Kidney epithelial cell (primary cell): ENCODE measurements at regions not wholly inside any gene's neighbourhood (a gene's known extent, or its start where the extent isn't known, plus 50 kb on each side); places are given as distances from the start of the nearest gene placed in this dataset.

ENCODE experiments used
- DNase-seq: peaks from one replicate; pipeline ENCODE4 v3.0.0-alpha.2; 2010; ENCODE audit warnings: low read depth
- H3K27me3 ChIP-seq: 2 replicates; pipeline ENCODE4 v1.6.0; 2011; ENCODE audit warnings: low read length; ENCODE audit not compliant: control insufficient read depth, insufficient read depth
- H3K36me3 ChIP-seq: 2 replicates; pipeline ENCODE4 v1.5.1; 2011; ENCODE audit warnings: low read length; ENCODE audit not compliant: control insufficient read depth, insufficient read depth
- H3K4me3 ChIP-seq: 2 replicates; pipeline ENCODE4 v1.5.1; 2011; ENCODE audit warnings: low read depth, mild to moderate bottlenecking, control low read depth, low read length
- CTCF ChIP-seq: IDR thresholded peaks from 2 replicates; pipeline ENCODE4 v1.5.1; 2011; ENCODE audit warnings: mild to moderate bottlenecking, moderate library complexity, low read length, control low read depth, inconsistent platforms; ENCODE audit not compliant: insufficient read depth, poor library complexity, severe bottlenecking

GRCh38 chr12:90441431-90441830 is 513.5 kb downstream of the CCER1 start:
- DNase-seq = no peak
- H3K27me3 ChIP-seq = no peaks in the 10 kb centered on the region
- no peaks in the 10 kb centered on the region for H3K36me3 ChIP-seq
- H3K4me3 ChIP-seq = no peak overlapping the region
- TF ChIP-seq CTCF = no peak

DNA sequence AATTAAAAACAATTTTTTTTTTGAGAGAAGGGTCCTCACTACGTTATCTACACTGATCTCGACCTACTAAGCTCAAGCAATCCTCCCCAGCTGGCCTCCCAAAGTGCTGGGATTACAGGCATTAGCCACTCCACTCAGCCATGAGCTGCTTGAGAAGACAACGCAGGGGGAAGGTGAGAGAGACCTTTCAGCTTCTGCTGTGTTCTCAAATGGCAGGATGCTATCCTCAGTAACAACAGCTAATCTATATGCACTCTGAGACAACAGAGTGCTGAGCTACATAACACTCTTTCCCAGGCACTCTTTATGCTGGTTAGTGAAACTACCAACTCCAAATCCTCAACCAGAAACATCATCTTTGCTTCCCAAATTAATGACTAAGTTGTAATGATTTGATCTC is 526.1 kb downstream of the CCER1 start:
- H3K36me3 ChIP-seq = no peaks in the 10 kb centered on the region
- H3K4me3 ChIP-seq = no peak overlapping the region
- no peak for TF ChIP-seq CTCF
- H3K27me3 ChIP-seq = no peaks in the 10 kb centered on the region
- no peak for DNase-seq

DNA sequence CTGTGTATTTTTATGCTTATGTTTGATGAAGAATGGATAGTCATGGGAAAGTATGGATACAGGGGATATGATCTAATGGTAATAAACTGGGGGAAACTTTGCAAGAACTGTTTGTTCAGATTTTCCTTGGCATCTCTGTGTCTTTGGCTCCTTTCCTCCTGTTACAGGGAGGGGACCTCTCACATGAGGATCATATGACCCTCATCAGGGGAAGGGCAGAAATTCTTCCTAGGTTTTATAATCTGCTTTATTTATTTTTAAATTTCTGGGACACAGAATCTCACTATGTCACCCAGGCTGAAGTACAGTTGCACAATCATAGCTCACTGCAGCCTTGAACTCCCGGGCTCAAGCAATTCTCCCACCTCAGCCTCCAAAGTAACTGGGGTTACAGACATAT is 526.5 kb downstream of the CCER1 start:
- no peak for DNase-seq
- no peaks in the 10 kb centered on the region for H3K27me3 ChIP-seq
- TF ChIP-seq CTCF = no peak

DNA sequence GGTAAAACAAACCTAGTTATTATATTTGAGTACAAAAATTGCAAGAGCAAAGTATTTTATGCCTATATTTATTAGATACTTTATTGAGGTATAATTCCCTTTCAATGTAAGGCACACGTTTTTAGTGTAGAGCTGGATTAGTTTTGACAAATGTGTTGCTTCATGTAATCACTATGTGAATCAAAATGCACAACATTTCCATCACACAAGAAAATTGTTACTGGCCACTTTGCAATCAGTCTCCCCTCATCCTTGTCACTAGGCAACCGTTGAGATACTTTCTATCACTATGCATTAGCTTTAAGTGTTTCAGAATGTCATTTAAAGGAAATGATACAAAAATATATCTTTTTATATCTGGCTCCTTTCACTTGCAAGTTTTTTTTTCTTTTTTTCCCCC is 531.0 kb downstream of the CCER1 start:
- Histone ChIP-seq H3K27me3 (no peaks in the 10 kb centered on the region), H3K36me3 (no peaks in the 10 kb centered on the region), H3K4me3 (no peak overlapping the region)
- no peak for TF ChIP-seq CTCF
- DNase-seq = no peak

More for the DNA sequence above, 526.5 kb downstream of the CCER1 start:
- H3K36me3 ChIP-seq = no peaks in the 10 kb centered on the region
- no peak overlapping the region for H3K4me3 ChIP-seq

GRCh38 chr12:90410962-90411361 is 544.0 kb downstream of the CCER1 start:
- H3K27me3 ChIP-seq = no peaks in the 10 kb centered on the region
- DNase-seq = no peak
- TF ChIP-seq CTCF = no peak
- H3K4me3 ChIP-seq = no peak overlapping the region
- H3K36me3 ChIP-seq = no peaks in the 10 kb centered on the region

- no peak overlapping the region for H3K4me3 ChIP-seq
- no peaks in the 10 kb centered on the region for H3K27me3 ChIP-seq
- no peaks in the 10 kb centered on the region for H3K36me3 ChIP-seq
- no peak for DNase-seq
- no peak for TF ChIP-seq CTCF
These were observed 547.1 kb downstream of the CCER1 start for GRCh38 chr12:90407841-90408240.
